ENCODE measurements at regions not wholly inside any gene's neighbourhood (a gene's known extent, or its start where the extent isn't known, plus 50 kb on each side); places are given as distances from the start of the nearest gene placed in this dataset.

DNA sequence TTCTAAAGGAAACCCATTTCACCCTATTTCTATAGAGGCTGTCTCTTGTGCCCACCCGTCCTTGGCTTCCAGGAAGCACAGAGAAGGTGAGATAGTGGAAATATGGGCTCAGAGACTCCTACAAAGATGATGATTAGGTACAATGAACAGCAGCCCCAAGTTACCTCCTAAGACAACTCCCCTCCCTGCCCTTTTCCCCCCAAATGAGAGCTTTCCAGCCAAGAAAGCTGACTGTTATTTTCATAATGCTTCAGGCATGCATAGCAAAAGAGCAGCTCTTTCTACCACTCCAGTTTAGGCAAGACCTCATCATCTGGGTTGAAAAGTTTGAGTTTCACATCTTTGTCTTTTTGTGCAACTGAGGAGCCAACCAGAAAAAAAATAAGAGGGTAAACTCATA lies 248.8 kb upstream of the ADAMTS9 start:
- Histone ChIP-seq H3K27me3 (ENCODE audit: control insufficient read depth, insufficient read depth, low read length) (no peaks in the 10 kb centered on the region), H3K36me3 (ENCODE audit: control insufficient read depth, insufficient read depth, low read length) (no peaks in the 10 kb centered on the region), H3K4me3 (ENCODE audit: low read depth, low read length) (no peak overlapping the region)
- TF ChIP-seq, protein P1, sequence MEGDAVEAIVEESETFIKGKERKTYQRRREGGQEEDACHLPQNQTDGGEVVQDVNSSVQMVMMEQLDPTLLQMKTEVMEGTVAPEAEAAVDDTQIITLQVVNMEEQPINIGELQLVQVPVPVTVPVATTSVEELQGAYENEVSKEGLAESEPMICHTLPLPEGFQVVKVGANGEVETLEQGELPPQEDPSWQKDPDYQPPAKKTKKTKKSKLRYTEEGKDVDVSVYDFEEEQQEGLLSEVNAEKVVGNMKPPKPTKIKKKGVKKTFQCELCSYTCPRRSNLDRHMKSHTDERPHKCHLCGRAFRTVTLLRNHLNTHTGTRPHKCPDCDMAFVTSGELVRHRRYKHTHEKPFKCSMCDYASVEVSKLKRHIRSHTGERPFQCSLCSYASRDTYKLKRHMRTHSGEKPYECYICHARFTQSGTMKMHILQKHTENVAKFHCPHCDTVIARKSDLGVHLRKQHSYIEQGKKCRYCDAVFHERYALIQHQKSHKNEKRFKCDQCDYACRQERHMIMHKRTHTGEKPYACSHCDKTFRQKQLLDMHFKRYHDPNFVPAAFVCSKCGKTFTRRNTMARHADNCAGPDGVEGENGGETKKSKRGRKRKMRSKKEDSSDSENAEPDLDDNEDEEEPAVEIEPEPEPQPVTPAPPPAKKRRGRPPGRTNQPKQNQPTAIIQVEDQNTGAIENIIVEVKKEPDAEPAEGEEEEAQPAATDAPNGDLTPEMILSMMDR (IDR thresholded peaks at IDR 0.05; ENCODE audit: insufficient read depth, low read length, severe bottlenecking), result no peak
- FAIRE-seq (no peak), DNase-seq (ENCODE audit: low read depth) (no peak)

DNA sequence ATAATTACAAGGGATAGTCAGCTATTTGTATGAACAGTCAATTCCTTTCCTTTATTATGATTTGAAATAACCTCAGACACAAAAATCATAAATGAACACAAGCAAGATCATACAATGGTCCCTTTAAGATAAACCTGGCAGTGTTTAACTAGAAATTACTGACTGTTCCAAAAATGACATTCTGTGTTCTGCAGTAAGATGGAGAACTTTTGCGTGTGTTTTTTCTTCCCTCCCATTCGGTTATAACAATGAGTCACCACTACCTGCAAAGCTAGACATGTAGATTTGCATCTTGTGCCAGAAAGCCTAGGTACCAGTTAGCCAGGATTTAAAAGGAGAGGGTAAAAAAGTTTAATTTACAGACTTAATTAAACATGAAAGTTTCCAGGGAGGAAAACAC lies 248.2 kb upstream of the ADAMTS9 start:
- FAIRE-seq (no peak), DNase-seq (ENCODE audit: low read depth) (peak; percentile 70)
- Histone ChIP-seq H3K36me3 (ENCODE audit: control insufficient read depth, insufficient read depth, low read length) (no peaks in the 10 kb centered on the region), H3K4me3 (ENCODE audit: low read depth, low read length) (no peak overlapping the region), H3K27me3 (ENCODE audit: control insufficient read depth, insufficient read depth, low read length) (no peaks in the 10 kb centered on the region)
- TF ChIP-seq, protein P1 (IDR thresholded peaks at IDR 0.05; ENCODE audit: insufficient read depth, low read length, severe bottlenecking), result no peak

DNA sequence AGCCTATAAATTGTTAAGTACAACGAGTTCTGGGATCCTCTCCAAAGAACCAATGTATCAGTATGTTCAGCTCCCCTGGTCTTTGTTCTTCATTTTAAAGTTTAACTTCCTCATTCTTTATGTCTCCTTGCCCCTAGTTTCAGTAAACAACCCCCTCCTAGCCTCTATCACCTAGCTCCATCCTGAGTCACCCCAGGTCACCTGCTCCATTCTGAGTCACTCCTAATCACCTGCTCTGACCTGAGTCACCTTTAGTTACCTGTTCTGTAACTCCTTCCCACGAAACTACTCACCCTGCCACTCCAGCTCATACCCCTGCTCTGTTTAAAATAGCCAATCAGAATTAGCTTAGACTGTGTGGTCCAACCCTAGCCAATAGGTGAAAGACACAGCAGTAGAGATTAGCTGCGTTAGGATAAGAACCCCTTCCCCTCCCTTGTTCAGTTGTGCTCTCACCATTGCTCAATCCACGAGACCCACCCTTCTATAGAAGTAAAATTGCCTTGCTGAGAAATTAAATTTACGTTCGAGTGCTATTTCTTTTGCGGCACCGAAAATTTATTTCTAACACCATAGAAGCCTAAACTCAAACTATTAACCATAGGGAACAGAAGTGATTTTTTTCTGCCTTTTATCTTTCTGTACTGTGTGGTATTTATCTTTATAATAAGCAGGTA lies 245.0 kb upstream of the ADAMTS9 start:
- Histone ChIP-seq H3K27me3 (ENCODE audit: control insufficient read depth, insufficient read depth, low read length) (no peaks in the 10 kb centered on the region), H3K36me3 (ENCODE audit: control insufficient read depth, insufficient read depth, low read length) (no peaks in the 10 kb centered on the region), H3K4me3 (ENCODE audit: low read depth, low read length) (no peak overlapping the region)
- DNase-seq (ENCODE audit: low read depth), result peak; percentile 79
- TF ChIP-seq, protein P1 (IDR thresholded peaks at IDR 0.05; ENCODE audit: insufficient read depth, low read length, severe bottlenecking), result no peak
- no peak for FAIRE-seq

DNA sequence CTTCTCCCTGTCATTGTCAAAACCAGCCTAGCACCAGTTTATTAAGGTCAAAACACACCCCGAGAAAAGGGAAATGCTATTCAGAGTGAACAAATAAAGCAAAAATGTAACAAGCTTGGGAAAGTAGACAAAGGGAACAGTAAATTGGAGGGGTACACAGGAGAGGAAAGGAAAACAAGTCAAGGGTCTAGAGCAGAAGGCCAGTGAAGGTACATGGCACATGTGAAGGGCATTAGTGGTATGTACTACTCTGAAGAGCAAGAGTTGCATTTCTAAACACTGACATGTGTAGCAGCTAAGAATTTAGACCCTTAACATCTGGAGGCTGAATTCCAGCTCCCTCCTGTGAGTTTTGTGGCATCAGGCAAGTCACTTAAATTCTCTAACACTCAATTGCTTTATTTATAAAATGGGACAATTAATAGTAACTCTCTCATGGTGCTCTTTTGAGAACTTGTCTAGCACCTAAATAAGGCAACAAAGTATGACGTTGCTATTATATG lies 244.3 kb upstream of the ADAMTS9 start:
- Histone ChIP-seq H3K4me3 (ENCODE audit: low read depth, low read length) (no peak overlapping the region), H3K36me3 (ENCODE audit: control insufficient read depth, insufficient read depth, low read length) (no peaks in the 10 kb centered on the region), H3K27me3 (ENCODE audit: control insufficient read depth, insufficient read depth, low read length) (no peaks in the 10 kb centered on the region)
- no peak for FAIRE-seq
- no peak for DNase-seq (ENCODE audit: low read depth)
- TF ChIP-seq, protein P1 (IDR thresholded peaks at IDR 0.05; ENCODE audit: insufficient read depth, low read length, severe bottlenecking), result no peak

DNA sequence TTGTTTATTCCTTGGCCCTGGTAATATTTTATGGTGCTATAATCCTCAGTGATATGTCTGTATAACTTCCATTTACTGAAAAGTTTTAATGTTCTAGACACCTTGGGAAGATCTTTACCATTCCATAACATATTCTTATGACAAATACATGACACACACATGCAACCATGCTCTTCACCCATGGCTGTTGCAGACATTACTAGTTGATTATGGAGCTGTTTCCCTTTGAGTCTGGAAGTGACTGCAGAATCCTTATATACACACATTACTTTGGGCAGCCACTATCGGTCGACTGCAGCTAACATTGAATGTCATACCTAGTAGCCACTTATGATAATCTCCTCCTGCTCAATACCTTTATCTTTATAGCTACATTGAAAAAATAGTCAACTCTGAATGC lies 243.1 kb upstream of the ADAMTS9 start:
- FAIRE-seq, result no peak
- no peaks in the 10 kb centered on the region for H3K36me3 ChIP-seq (ENCODE audit: control insufficient read depth, insufficient read depth, low read length)
- DNase-seq (ENCODE audit: low read depth), result no peak
- no peaks in the 10 kb centered on the region for H3K27me3 ChIP-seq (ENCODE audit: control insufficient read depth, insufficient read depth, low read length)
- no peak overlapping the region for H3K4me3 ChIP-seq (ENCODE audit: low read depth, low read length)
- TF ChIP-seq, protein P1 (IDR thresholded peaks at IDR 0.05; ENCODE audit: insufficient read depth, low read length, severe bottlenecking), result no peak

DNA sequence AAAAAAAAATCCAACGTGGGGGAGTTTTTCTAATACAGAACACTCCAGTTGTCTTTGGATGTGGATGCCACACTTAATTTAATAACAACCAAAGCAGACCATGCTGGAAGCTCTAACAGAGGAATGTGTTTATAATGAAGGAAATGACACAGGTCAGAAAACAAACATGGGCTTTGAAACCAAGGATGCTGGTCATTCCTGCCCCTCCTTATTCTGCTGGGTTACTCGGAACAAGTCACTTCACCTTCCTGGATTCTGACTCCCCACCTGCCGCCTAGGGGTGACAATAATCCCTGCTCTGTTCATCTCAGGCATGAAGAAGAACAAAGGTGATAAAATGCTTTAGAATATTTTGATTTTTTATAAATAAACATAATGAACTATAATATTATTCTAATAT lies 240.9 kb upstream of the ADAMTS9 start:
- TF ChIP-seq, protein P1 (IDR thresholded peaks at IDR 0.05; ENCODE audit: insufficient read depth, low read length, severe bottlenecking), result no peak
- Histone ChIP-seq H3K4me3 (ENCODE audit: low read depth, low read length) (no peak overlapping the region), H3K36me3 (ENCODE audit: control insufficient read depth, insufficient read depth, low read length) (no peaks in the 10 kb centered on the region), H3K27me3 (ENCODE audit: control insufficient read depth, insufficient read depth, low read length) (no peaks in the 10 kb centered on the region)
- no peak for DNase-seq (ENCODE audit: low read depth)
- FAIRE-seq, result no peak

Data from bronchial epithelial cell (primary cell).